PFSK-1 (cell line): ENCODE measurements at regions not wholly inside any gene's neighbourhood (a gene's known extent, or its start where the extent isn't known, plus 50 kb on each side); places are given as distances from the start of the nearest gene placed in this dataset.

Experiments used
- POLR2AphosphoS5 ChIP-seq: IDR thresholded peaks from 2 replicates; pipeline ENCODE4 v1.6.1; 2012; ENCODE audit warnings: low read depth, mild to moderate bottlenecking, control low read depth, low read length, moderate library complexity
- REST ChIP-seq, 2 experiments: IDR thresholded peaks; 2 replicates each; pipeline versions ENCODE4 v1.6.1 to v1.8.0; 2011 to 2012; ENCODE audit warnings: low read depth in 2 of 2, low read length in 2 of 2, control low read depth in 1 of 2, inconsistent platforms in 1 of 2, mild to moderate bottlenecking in 1 of 2, moderate library complexity in 1 of 2; ENCODE audit not compliant: insufficient read depth in 1 of 2
- SIN3A ChIP-seq: IDR thresholded peaks from 2 replicates; pipeline ENCODE4 v1.6.1; 2012; ENCODE audit warnings: mild to moderate bottlenecking, low read length, moderate library complexity, borderline replicate concordance; ENCODE audit not compliant: insufficient read depth
- TAF1 ChIP-seq: IDR thresholded peaks from 2 replicates; pipeline ENCODE4 v1.6.1; 2012; ENCODE audit warnings: low read length, control low read depth, borderline replicate concordance; ENCODE audit not compliant: insufficient read depth

- no peak for TF ChIP-seq SIN3A
- TF ChIP-seq POLR2AphosphoS5, result no peak
- no peak for TF ChIP-seq TAF1
- no peak for TF ChIP-seq REST (IDR thresholded peaks at IDR 0.05; ENCODE audit: insufficient read depth in 1 of 2, low read depth in 2 of 2, low read length in 2 of 2)
Measured at GRCh38 chr5:6222121-6222520, 156.2 kb downstream of the MED10 start.
